ENCODE measurements at regions not wholly inside any gene's neighbourhood (a gene's known extent, or its start where the extent isn't known, plus 50 kb on each side); places are given as distances from the start of the nearest gene placed in this dataset.

- Histone ChIP-seq H3K79me2 (no peaks in the 10 kb centered on the region), H3K4me3 (no peak overlapping the region), H3K27ac (no peak overlapping the region), H3K9me3 (ENCODE audit: low read depth) (no peaks in the 10 kb centered on the region), H3K4me2 (no peak overlapping the region), H3K4me1 (ENCODE audit: insufficient read depth) (no peaks in the 10 kb centered on the region), H2AFZ (no peak overlapping the region), H3K27me3 (no peaks in the 10 kb centered on the region), H3K36me3 (replicated peaks; ENCODE audit: insufficient read depth, low read depth) (no peaks in the 10 kb centered on the region), H3K9me2 (replicated peaks; ENCODE audit: insufficient read depth) (no peaks in the 10 kb centered on the region), H4K20me1 (ENCODE audit: insufficient read depth, poor library complexity, severe bottlenecking) (no peaks in the 10 kb centered on the region)
- no peak for TF ChIP-seq EZH2phosphoT487 (IDR thresholded peaks at IDR 0.05; ENCODE audit: low read depth, severe bottlenecking, unreplicated experiment)
- TF ChIP-seq EZH2 (IDR thresholded peaks at IDR 0.05; ENCODE audit: borderline replicate concordance): no peak
- TF ChIP-seq, protein P1, sequence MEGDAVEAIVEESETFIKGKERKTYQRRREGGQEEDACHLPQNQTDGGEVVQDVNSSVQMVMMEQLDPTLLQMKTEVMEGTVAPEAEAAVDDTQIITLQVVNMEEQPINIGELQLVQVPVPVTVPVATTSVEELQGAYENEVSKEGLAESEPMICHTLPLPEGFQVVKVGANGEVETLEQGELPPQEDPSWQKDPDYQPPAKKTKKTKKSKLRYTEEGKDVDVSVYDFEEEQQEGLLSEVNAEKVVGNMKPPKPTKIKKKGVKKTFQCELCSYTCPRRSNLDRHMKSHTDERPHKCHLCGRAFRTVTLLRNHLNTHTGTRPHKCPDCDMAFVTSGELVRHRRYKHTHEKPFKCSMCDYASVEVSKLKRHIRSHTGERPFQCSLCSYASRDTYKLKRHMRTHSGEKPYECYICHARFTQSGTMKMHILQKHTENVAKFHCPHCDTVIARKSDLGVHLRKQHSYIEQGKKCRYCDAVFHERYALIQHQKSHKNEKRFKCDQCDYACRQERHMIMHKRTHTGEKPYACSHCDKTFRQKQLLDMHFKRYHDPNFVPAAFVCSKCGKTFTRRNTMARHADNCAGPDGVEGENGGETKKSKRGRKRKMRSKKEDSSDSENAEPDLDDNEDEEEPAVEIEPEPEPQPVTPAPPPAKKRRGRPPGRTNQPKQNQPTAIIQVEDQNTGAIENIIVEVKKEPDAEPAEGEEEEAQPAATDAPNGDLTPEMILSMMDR (IDR thresholded peaks at IDR 0.05; ENCODE audit: poor library complexity): no peak
- DNase-seq (ENCODE audit: low spot score): no peak
- 79% methylated on average over 5 of the region's 5 CpGs for WGBS (ENCODE audit: low lambda C conversion rate, missing lambda C conversion rate)
Measured at GRCh38 chr14:87158283-87158682, 834.7 kb downstream of the GALC start.

DNA sequence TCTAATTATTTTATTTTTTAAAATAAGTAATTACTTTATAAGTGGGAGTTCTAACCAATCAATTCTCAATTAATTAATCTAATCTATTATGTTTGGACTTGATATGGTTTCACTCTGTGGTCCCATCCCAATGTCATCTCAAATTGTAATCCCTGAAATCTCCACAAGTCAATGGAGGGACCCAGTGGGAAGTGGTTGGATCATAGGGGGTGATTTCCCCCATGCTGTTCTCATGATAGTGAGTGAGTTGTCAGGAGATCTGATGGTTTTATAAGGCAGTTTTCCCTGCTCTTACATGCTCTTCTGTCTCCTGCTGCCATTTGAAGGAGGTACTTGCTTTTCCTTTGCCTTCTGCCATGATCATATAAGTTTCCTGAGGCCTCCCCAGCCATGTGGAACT is 836.1 kb downstream of the GALC start:
- no peak overlapping the region for H3K27ac ChIP-seq
- no peaks in the 10 kb centered on the region for H3K9me3 ChIP-seq (ENCODE audit: low read depth)
- H3K4me1 ChIP-seq (ENCODE audit: insufficient read depth): no peaks in the 10 kb centered on the region
- no peak overlapping the region for H3K4me3 ChIP-seq
- H4K20me1 ChIP-seq (ENCODE audit: insufficient read depth, poor library complexity, severe bottlenecking): no peaks in the 10 kb centered on the region
- TF ChIP-seq, protein P1 (IDR thresholded peaks at IDR 0.05; ENCODE audit: poor library complexity): no peak
- TF ChIP-seq EZH2phosphoT487 (IDR thresholded peaks at IDR 0.05; ENCODE audit: low read depth, severe bottlenecking, unreplicated experiment): no peak
- TF ChIP-seq EZH2 (IDR thresholded peaks at IDR 0.05; ENCODE audit: borderline replicate concordance): no peak
- DNase-seq (ENCODE audit: low spot score): no peak
- no peaks in the 10 kb centered on the region for H3K9me2 ChIP-seq (replicated peaks; ENCODE audit: insufficient read depth)
- H2AFZ ChIP-seq: no peak overlapping the region
- no peaks in the 10 kb centered on the region for H3K79me2 ChIP-seq
- H3K27me3 ChIP-seq: no peaks in the 10 kb centered on the region
- no peaks in the 10 kb centered on the region for H3K36me3 ChIP-seq (replicated peaks; ENCODE audit: insufficient read depth, low read depth)
- no peak overlapping the region for H3K4me2 ChIP-seq

GRCh38 chr14:87155856-87156488 is 837.0 kb downstream of the GALC start:
- Histone ChIP-seq H3K79me2 (no peaks in the 10 kb centered on the region), H3K27ac (no peak overlapping the region), H3K9me2 (replicated peaks; ENCODE audit: insufficient read depth) (no peaks in the 10 kb centered on the region), H2AFZ (no peak overlapping the region), H3K4me3 (no peak overlapping the region), H3K9me3 (ENCODE audit: low read depth) (no peaks in the 10 kb centered on the region), H3K36me3 (replicated peaks; ENCODE audit: insufficient read depth, low read depth) (no peaks in the 10 kb centered on the region), H3K4me1 (ENCODE audit: insufficient read depth) (no peaks in the 10 kb centered on the region), H3K27me3 (no peaks in the 10 kb centered on the region), H4K20me1 (ENCODE audit: insufficient read depth, poor library complexity, severe bottlenecking) (no peaks in the 10 kb centered on the region), H3K4me2 (no peak overlapping the region)
- WGBS (ENCODE audit: low lambda C conversion rate, missing lambda C conversion rate): 64% methylated on average over 1 of the region's 1 CpG
- no peak for DNase-seq (ENCODE audit: low spot score)
- TF ChIP-seq EZH2phosphoT487 (IDR thresholded peaks at IDR 0.05; ENCODE audit: low read depth, severe bottlenecking, unreplicated experiment) (no peak), EZH2 (IDR thresholded peaks at IDR 0.05; ENCODE audit: borderline replicate concordance) (no peak)
- TF ChIP-seq, protein P1 (IDR thresholded peaks at IDR 0.05; ENCODE audit: poor library complexity): no peak

DNA sequence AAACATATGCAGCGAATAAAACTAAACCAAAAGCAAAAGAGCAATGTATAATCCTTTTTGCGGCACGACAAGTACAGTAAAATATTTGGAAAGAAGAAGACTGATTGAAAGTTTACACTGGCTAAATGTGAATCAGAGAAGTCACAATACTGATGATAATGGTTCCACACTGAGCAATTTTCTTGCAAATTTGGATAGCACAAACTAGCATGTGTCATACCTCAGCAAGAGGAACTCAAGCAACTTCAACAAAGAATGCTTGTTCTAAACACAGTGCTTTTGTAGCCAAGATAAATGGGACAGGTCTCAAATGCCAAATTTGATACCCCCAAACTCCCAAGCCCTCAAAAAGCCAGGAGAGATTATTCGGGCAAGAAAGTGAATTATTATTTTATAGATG is 839.1 kb downstream of the GALC start:
- TF ChIP-seq EZH2 (IDR thresholded peaks at IDR 0.05; ENCODE audit: borderline replicate concordance): no peak
- TF ChIP-seq EZH2phosphoT487 (IDR thresholded peaks at IDR 0.05; ENCODE audit: low read depth, severe bottlenecking, unreplicated experiment): no peak
- TF ChIP-seq, protein P1 (IDR thresholded peaks at IDR 0.05; ENCODE audit: poor library complexity): no peak
- no peak for DNase-seq (ENCODE audit: low spot score)
- Histone ChIP-seq H3K27me3 (no peaks in the 10 kb centered on the region), H3K9me2 (replicated peaks; ENCODE audit: insufficient read depth) (no peaks in the 10 kb centered on the region), H3K27ac (no peak overlapping the region), H3K4me2 (no peak overlapping the region), H3K4me1 (ENCODE audit: insufficient read depth) (no peaks in the 10 kb centered on the region), H3K9me3 (ENCODE audit: low read depth) (no peaks in the 10 kb centered on the region), H3K36me3 (replicated peaks; ENCODE audit: insufficient read depth, low read depth) (no peaks in the 10 kb centered on the region), H3K79me2 (no peaks in the 10 kb centered on the region), H3K4me3 (no peak overlapping the region), H4K20me1 (ENCODE audit: insufficient read depth, poor library complexity, severe bottlenecking) (no peaks in the 10 kb centered on the region), H2AFZ (no peak overlapping the region)
- 83% methylated on average over 4 of the region's 4 CpGs for whole genome bisulfite sequencing (ENCODE audit: low lambda C conversion rate, missing lambda C conversion rate)

Measured in hepatocyte (in vitro differentiated cells).